Keratinocyte (primary cell): ENCODE measurements at regions not wholly inside any gene's neighbourhood (a gene's known extent, or its start where the extent isn't known, plus 50 kb on each side); places are given as distances from the start of the nearest gene placed in this dataset.

ENCODE experiments used
- DNase-seq: peaks from one replicate; pipeline ENCODE4 v3.0.0-alpha.2; 2011; ENCODE audit warnings: low read depth, missing footprints, low spot score
- FAIRE-seq: peaks from 2 replicates; lab custom pipeline; 2011; peaks lifted over from hg19 to GRCh38; lab: Jason Lieb, UNC
- H2AFZ ChIP-seq: 2 replicates; pipeline ENCODE4 v1.6.0; 2012; ENCODE audit warnings: low read length, control low read depth, inconsistent platforms; ENCODE audit not compliant: control insufficient read depth
- H3K27ac ChIP-seq: 2 replicates; pipeline ENCODE4 v1.5.1; 2011; ENCODE audit warnings: low read length; ENCODE audit not compliant: control insufficient read depth, insufficient read depth
- H3K27me3 ChIP-seq: 3 replicates; pipeline ENCODE4 v1.6.0; 2011; ENCODE audit warnings: low read length; ENCODE audit not compliant: control insufficient read depth, insufficient read depth; ENCODE audit errors: extremely low read depth
- H3K36me3 ChIP-seq, 2 experiments: 2 replicates in 1 of 2; 3 replicates in 1 of 2; pipeline ENCODE4 v1.5.1; 2011; ENCODE audit warnings: low read length in 2 of 2, mild to moderate bottlenecking in 1 of 2; ENCODE audit not compliant: control insufficient read depth in 2 of 2, insufficient read depth in 2 of 2; ENCODE audit errors: extremely low read depth in 1 of 2
- H3K4me1 ChIP-seq: 3 replicates; pipeline ENCODE4 v1.5.1; 2011; ENCODE audit warnings: low read length; ENCODE audit not compliant: control insufficient read depth, insufficient read depth; ENCODE audit errors: extremely low read depth
- H3K4me2 ChIP-seq: 3 replicates; pipeline ENCODE4 v1.6.0; 2011; ENCODE audit warnings: low read depth, low read length; ENCODE audit not compliant: control insufficient read depth, insufficient read depth; ENCODE audit errors: extremely low read depth
- H3K4me3 ChIP-seq, 3 experiments: fragments of 200-600 bp in 1 of 3; sonication (generic) in 1 of 3; 2 replicates in 2 of 3; 3 replicates in 1 of 3; pipeline ENCODE4 v1.5.1; 2011 to 2016; ENCODE audit warnings: low read length in 3 of 3, mild to moderate bottlenecking in 3 of 3, control low read depth in 2 of 3, inconsistent platforms in 1 of 3, low read depth in 1 of 3, mixed read lengths in 1 of 3, mixed run types in 1 of 3, moderate library complexity in 1 of 3; ENCODE audit not compliant: control insufficient read depth in 2 of 3, insufficient read depth in 2 of 3; ENCODE audit errors: extremely low read depth in 1 of 3
- H3K79me2 ChIP-seq: 2 replicates; pipeline ENCODE4 v1.6.0; 2012; ENCODE audit warnings: low read length; ENCODE audit not compliant: control insufficient read depth, insufficient read depth
- H3K9ac ChIP-seq: 3 replicates; pipeline ENCODE4 v1.6.0; 2011; ENCODE audit warnings: low read length; ENCODE audit not compliant: control insufficient read depth, insufficient read depth; ENCODE audit errors: extremely low read depth
- H3K9me1 ChIP-seq: 3 replicates; pipeline ENCODE4 v1.6.0; 2011; ENCODE audit warnings: low read length; ENCODE audit not compliant: control insufficient read depth, insufficient read depth; ENCODE audit errors: extremely low read depth
- H3K9me3 ChIP-seq: 2 replicates; pipeline ENCODE4 v1.5.1; 2012; ENCODE audit warnings: low read depth, low read length; ENCODE audit not compliant: control insufficient read depth
- H4K20me1 ChIP-seq: 3 replicates; pipeline ENCODE4 v1.6.0; 2011; ENCODE audit warnings: low read length; ENCODE audit not compliant: control insufficient read depth, insufficient read depth; ENCODE audit errors: extremely low read depth
- CTCF ChIP-seq, 3 experiments: IDR thresholded peaks in 1 of 3; conservative IDR thresholded peaks in 1 of 3; optimal IDR thresholded peaks in 1 of 3; 2 replicates in 2 of 3; 3 replicates in 1 of 3; pipeline versions ENCODE3 to v1.5.1; 2011; ENCODE audit warnings: low read length in 3 of 3, mild to moderate bottlenecking in 3 of 3, moderate library complexity in 2 of 3, control low read depth in 1 of 3, inconsistent platforms in 1 of 3; ENCODE audit not compliant: insufficient read depth in 2 of 3; ENCODE audit errors: extremely low read depth in 1 of 3
- EZH2 ChIP-seq: IDR thresholded peaks from one replicate; pipeline ENCODE4 v1.6.1; 2012; ENCODE audit warnings: inconsistent platforms, mild to moderate bottlenecking, low read length, moderate library complexity
- dilution Hi-C: fragments of 300-500 bp; cut with MboI; formaldehyde crosslinking; loops from one replicate; pipeline ENCODE4 v1.7.0; 2020; ENCODE audit warnings: low sequenced_read_pairs; ENCODE audit not compliant: extremely low pct_ligation_motif_present

DNA sequence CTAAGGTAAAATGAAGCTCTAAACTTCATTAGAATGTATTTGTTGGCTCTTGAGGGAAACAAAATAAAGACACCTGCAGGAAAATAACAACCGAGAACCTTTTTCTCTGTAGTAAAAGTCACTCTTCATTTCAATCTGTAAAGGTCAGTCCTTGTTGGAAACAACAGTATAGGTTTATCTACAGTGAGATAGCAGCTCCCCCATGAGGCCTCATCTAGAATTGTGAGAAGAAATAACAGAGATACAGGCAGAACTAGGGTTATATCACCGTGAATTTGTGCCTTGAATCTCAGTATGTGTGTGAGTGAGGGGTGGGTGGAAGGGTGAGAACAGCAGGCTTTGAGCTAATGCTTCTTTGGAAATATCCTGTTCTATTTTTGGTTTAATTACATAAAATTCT, 107.8 kb upstream of the FMR1 start:
- no peaks in the 10 kb centered on the region for H4K20me1 ChIP-seq
- H3K9me1 ChIP-seq, result no peaks in the 10 kb centered on the region
- no peak for DNase-seq
- no peaks in the 10 kb centered on the region for H3K36me3 ChIP-seq
- H3K9me3 ChIP-seq, result no peaks in the 10 kb centered on the region
- no peak for FAIRE-seq
- dilution Hi-C loops, result no loop called here
- no peak overlapping the region for H2AFZ ChIP-seq
- H3K4me3 ChIP-seq, result no peak overlapping the region
- H3K9ac ChIP-seq, result no peak overlapping the region
- H3K27ac ChIP-seq, result no peak overlapping the region
- TF ChIP-seq EZH2 (no peak), CTCF (optimal IDR thresholded peaks at IDR 0.05 in 1 of 3, IDR thresholded peaks at IDR 0.05 in 1 of 3, conservative IDR thresholded peaks at IDR 0.05 in 1 of 3; ENCODE audit: extremely low read depth in 1 of 3, insufficient read depth in 2 of 3, low read length in 3 of 3) (peak in 2 of 3 experiments; percentile 17 to 23)
- H3K27me3 ChIP-seq, result no peaks in the 10 kb centered on the region
- H3K4me1 ChIP-seq, result no peaks in the 10 kb centered on the region
- no peaks in the 10 kb centered on the region for H3K79me2 ChIP-seq
- H3K4me2 ChIP-seq, result no peak overlapping the region

DNA sequence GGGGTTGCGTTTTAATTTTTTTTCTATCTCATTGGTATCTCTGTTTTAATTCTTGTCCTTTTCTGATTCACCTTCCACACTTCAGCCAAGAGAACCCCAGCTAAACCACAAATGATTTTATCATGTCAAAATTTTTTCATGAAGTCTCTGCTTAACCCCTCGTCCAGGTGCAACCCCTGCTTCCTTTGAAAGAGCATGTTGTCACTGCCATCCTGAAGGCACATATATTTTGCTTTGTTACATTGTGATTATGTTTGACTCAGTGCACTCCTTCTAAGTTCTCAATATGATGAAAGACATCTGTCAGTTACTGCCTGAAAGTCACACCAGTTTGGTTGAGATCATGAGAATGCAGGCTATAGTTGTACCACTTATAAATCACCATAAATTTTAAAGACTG, 99.9 kb upstream of the FMR1 start:
- H3K4me1 ChIP-seq, result no peaks in the 10 kb centered on the region
- H3K4me2 ChIP-seq, result no peak overlapping the region
- H3K9me1 ChIP-seq, result no peaks in the 10 kb centered on the region
- dilution Hi-C loops, result no loop called here
- H3K27me3 ChIP-seq, result no peaks in the 10 kb centered on the region
- TF ChIP-seq CTCF (optimal IDR thresholded peaks at IDR 0.05 in 1 of 3, IDR thresholded peaks at IDR 0.05 in 1 of 3, conservative IDR thresholded peaks at IDR 0.05 in 1 of 3; ENCODE audit: extremely low read depth in 1 of 3, insufficient read depth in 2 of 3, low read length in 3 of 3) (no peak), EZH2 (no peak)
- no peak overlapping the region for H2AFZ ChIP-seq
- DNase-seq, result no peak
- no peaks in the 10 kb centered on the region for H3K79me2 ChIP-seq
- no peaks in the 10 kb centered on the region for H3K9me3 ChIP-seq
- H3K36me3 ChIP-seq, result no peaks in the 10 kb centered on the region
- no peak overlapping the region for H3K9ac ChIP-seq
- FAIRE-seq, result no peak
- no peak overlapping the region for H3K27ac ChIP-seq
- H4K20me1 ChIP-seq, result no peaks in the 10 kb centered on the region
- no peak overlapping the region for H3K4me3 ChIP-seq
